ENCODE measurements at regions not wholly inside any gene's neighbourhood (a gene's known extent, or its start where the extent isn't known, plus 50 kb on each side); places are given as distances from the start of the nearest gene placed in this dataset.

- H3K4me2 ChIP-seq (ENCODE audit: insufficient read depth in 1 of 2, low read depth in 2 of 2, low read length in 2 of 2): no peak overlapping the region
- H3K4me3 ChIP-seq (ENCODE audit: extremely low read depth in 1 of 4, insufficient read depth in 2 of 4, low read depth in 3 of 4, low read length in 4 of 4): no peak overlapping the region
- WGBS, 2 experiments (ENCODE audit: extremely low coverage in 1 of 2, insufficient coverage in 1 of 2, insufficient read length in 1 of 2, insufficient replicate concordance in 2 of 2, low coverage in 1 of 2, low lambda C conversion rate in 2 of 2, missing lambda C conversion rate in 1 of 2): 95% methylated on average over 4 of the region's 4 CpGs; no CpG with 5 or more reads in 1 of the 2 experiments
- no peak overlapping the region for H3K23ac ChIP-seq (ENCODE audit: insufficient read length)
- no peak overlapping the region for H3K9ac ChIP-seq (replicated peaks in 1 of 4; ENCODE audit: extremely low read depth in 1 of 4, low read depth in 3 of 4, low read length in 3 of 4)
- no peak overlapping the region for H2BK5ac ChIP-seq (ENCODE audit: low read depth, low read length)
- no peaks in the 10 kb centered on the region for H3K79me1 ChIP-seq (ENCODE audit: low read depth, low read length)
- no peak overlapping the region for H4K5ac ChIP-seq (ENCODE audit: insufficient read length, low read depth, low read length)
- H3K4me1 ChIP-seq (replicated peaks in 1 of 4; ENCODE audit: control insufficient read depth in 3 of 4, insufficient read depth in 4 of 4, low read length in 3 of 4): no peaks in the 10 kb centered on the region
- H4K8ac ChIP-seq (ENCODE audit: extremely low read depth, insufficient read depth, low read length): no peak overlapping the region
- H4K91ac ChIP-seq (replicated peaks; ENCODE audit: insufficient read length, low read length): no peak overlapping the region
- no peak overlapping the region for H3K14ac ChIP-seq (ENCODE audit: insufficient read length)
- no peak overlapping the region for H2BK15ac ChIP-seq (ENCODE audit: low read length)
- H2BK120ac ChIP-seq (replicated peaks; ENCODE audit: low read depth, low read length): no peak overlapping the region
- H3K23me2 ChIP-seq (ENCODE audit: low read depth, low read length): no peaks in the 10 kb centered on the region
- DNase-seq (ENCODE audit: low read depth in 1 of 2, low spot score in 2 of 2) (no peak), FAIRE-seq (no peak)
- H2AFZ ChIP-seq (ENCODE audit: low read length): no peak overlapping the region
- no peak overlapping the region for H2BK20ac ChIP-seq (ENCODE audit: low read length)
- no peaks in the 10 kb centered on the region for H4K20me1 ChIP-seq (replicated peaks in 1 of 2; ENCODE audit: control insufficient read depth in 1 of 2, insufficient read depth in 2 of 2, low read length in 2 of 2)
- H3K27me3 ChIP-seq (replicated peaks in 1 of 4; ENCODE audit: control insufficient read depth in 3 of 4, extremely low read depth in 1 of 4, insufficient read depth in 3 of 4, low read length in 3 of 4): no peaks in the 10 kb centered on the region
- ChIA-PET POLR2A (ENCODE audit: partially characterized antibody) (interaction anchor here (1.0 kb wide), 1 partner anchor 87 kb away, joined by 3 read pairs; no protein-coding TSS in a partner anchor), CTCF (ENCODE audit: partially characterized antibody) (interaction anchor here (0.5 kb wide), 1 partner anchor 453 kb away, joined by 3 read pairs; no protein-coding TSS in a partner anchor)
- H3K36me3 ChIP-seq (ENCODE audit: control insufficient read depth in 2 of 4, insufficient read depth in 4 of 4, low read length in 3 of 4): no peaks in the 10 kb centered on the region
- no peak overlapping the region for H3K4ac ChIP-seq (replicated peaks; ENCODE audit: insufficient read length, low read depth, low read length)
- TF ChIP-seq CEBPB (IDR thresholded peaks at IDR 0.05; ENCODE audit: low read depth, low read length): no peak
- H3K18ac ChIP-seq (ENCODE audit: extremely low read depth, low read length): no peak overlapping the region
- no peaks in the 10 kb centered on the region; a peak in 1 of 4 replicates for H3K9me3 ChIP-seq (ENCODE audit: insufficient read depth in 2 of 2, low read depth in 1 of 2, low read length in 1 of 2)
- no peak overlapping the region for H2AK5ac ChIP-seq (ENCODE audit: low read depth, low read length)
- H3K79me2 ChIP-seq (ENCODE audit: control insufficient read depth in 1 of 2, insufficient read depth in 2 of 2, low read length in 2 of 2): no peaks in the 10 kb centered on the region
- no peak overlapping the region for H2BK12ac ChIP-seq (ENCODE audit: low read depth, low read length)
- H3K27ac ChIP-seq (ENCODE audit: low read depth, low read length): no peak overlapping the region
- no peak overlapping the region for H3K56ac ChIP-seq (replicated peaks; ENCODE audit: insufficient read length, low read depth, low read length)
Observed at GRCh38 chr19:32154418-32154817, 191.0 kb upstream of the ZNF507 start.
